Smooth muscle cell (in vitro differentiated cells): ENCODE measurements at regions not wholly inside any gene's neighbourhood (a gene's known extent, or its start where the extent isn't known, plus 50 kb on each side); places are given as distances from the start of the nearest gene placed in this dataset.

Experiments
- DNase-seq: peaks from one replicate; lab custom pipeline; 2025; ENCODE audit not compliant: unreplicated experiment; lab: John Stamatoyannopoulos, UW
- H2AFZ ChIP-seq: fragments of 200-600 bp; sonication (generic); 2 replicates; pipeline ENCODE4 v1.6.0; 2016; ENCODE audit warnings: antibody characterized with exemption, low read depth, mild to moderate bottlenecking
- H3F3A ChIP-seq: fragments of 200-600 bp; sonication (generic); 2 replicates; pipeline ENCODE4 v1.6.0; 2017; ENCODE audit warnings: antibody characterized with exemption, low read depth
- H3K27ac ChIP-seq: fragments of 200-600 bp; sonication (generic); 2 replicates; pipeline ENCODE4 v1.5.1; 2016; ENCODE audit warnings: low read depth, mild to moderate bottlenecking
- H3K27me3 ChIP-seq: fragments of 200-600 bp; sonication (generic); 2 replicates; pipeline ENCODE4 v1.6.1; 2016; ENCODE audit warnings: low read depth, mild to moderate bottlenecking
- H3K36me3 ChIP-seq: fragments of 200-600 bp; sonication (generic); 2 replicates; pipeline ENCODE4 v1.5.1; 2016; ENCODE audit warnings: low read depth
- H3K4me1 ChIP-seq: fragments of 200-600 bp; sonication (generic); 2 replicates; pipeline ENCODE4 v1.5.1; 2016; ENCODE audit warnings: low read depth
- H3K4me2 ChIP-seq: fragments of 200-600 bp; sonication (generic); 2 replicates; pipeline ENCODE4 v1.6.0; 2016; ENCODE audit warnings: mild to moderate bottlenecking
- H3K4me3 ChIP-seq: fragments of 200-600 bp; sonication (generic); 2 replicates; pipeline ENCODE4 v1.5.1; 2016; ENCODE audit warnings: mild to moderate bottlenecking
- H3K79me2 ChIP-seq: fragments of 200-600 bp; sonication (generic); 2 replicates; pipeline ENCODE4 v1.6.0; 2016; ENCODE audit warnings: low read depth, mild to moderate bottlenecking
- H3K9ac ChIP-seq: fragments of 200-600 bp; sonication (generic); 2 replicates; pipeline ENCODE4 v1.6.0; 2016; ENCODE audit warnings: low read depth
- H3K9me3 ChIP-seq: fragments of 200-600 bp; sonication (generic); replicated peaks from 2 replicates; pipeline ENCODE4 v1.5.1; 2016; ENCODE audit warnings: low read depth
- H4K20me1 ChIP-seq: fragments of 200-600 bp; sonication (generic); 2 replicates; pipeline ENCODE4 v1.6.0; 2016; ENCODE audit warnings: low read depth
- WGBS: methylation state at CpG from one replicate; pipeline ENCODE4 v1.1.7; 2016; ENCODE audit warnings: low lambda C conversion rate; 5-methylcytosine and 5-hydroxymethylcytosine counted together
- TF ChIP-seq, protein P1 (sequence below): fragments of 200-600 bp; sonication (generic); IDR thresholded peaks from 2 replicates; pipeline ENCODE4 v1.5.1; 2017; ENCODE audit warnings: borderline replicate concordance, mild to moderate bottlenecking, antibody characterized with exemption; ENCODE audit not compliant: insufficient read depth, poor library complexity, severe bottlenecking

DNA sequence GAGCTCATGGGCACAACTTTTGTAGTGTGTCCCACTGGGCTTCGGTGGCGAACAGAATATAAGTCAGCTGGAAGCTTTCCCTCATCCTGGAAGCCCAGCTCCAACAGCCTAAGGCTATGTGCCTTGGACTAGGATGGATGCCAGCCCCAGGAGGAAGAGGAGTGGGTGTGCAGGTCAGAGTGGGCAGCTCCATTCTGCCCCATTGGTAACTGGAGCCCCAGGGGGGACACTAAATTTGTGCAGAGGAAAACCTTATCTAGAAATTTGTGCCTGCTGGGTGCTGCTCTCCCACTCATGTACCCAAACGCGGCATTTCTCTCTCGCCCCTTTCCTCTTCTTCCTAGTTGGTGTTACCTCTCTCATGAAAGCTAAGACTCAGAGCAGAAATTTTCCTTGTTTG is 253.9 kb upstream of the MAN1A1 start:
- 96% methylated on average over 5 of the region's 5 CpGs for WGBS
- Histone ChIP-seq H3K79me2 (no peaks in the 10 kb centered on the region), H3K9ac (no peak overlapping the region), H3K36me3 (no peaks in the 10 kb centered on the region), H3K4me2 (no peak overlapping the region), H3K9me3 (no peaks in the 10 kb centered on the region), H3K4me3 (no peak overlapping the region), H2AFZ (no peak overlapping the region), H3K27ac (no peak overlapping the region), H4K20me1 (no peaks in the 10 kb centered on the region), H3K4me1 (no peaks in the 10 kb centered on the region), H3K27me3 (no peaks in the 10 kb centered on the region), H3F3A (no peaks in the 10 kb centered on the region)
- DNase-seq: no peak
- TF ChIP-seq, protein P1, sequence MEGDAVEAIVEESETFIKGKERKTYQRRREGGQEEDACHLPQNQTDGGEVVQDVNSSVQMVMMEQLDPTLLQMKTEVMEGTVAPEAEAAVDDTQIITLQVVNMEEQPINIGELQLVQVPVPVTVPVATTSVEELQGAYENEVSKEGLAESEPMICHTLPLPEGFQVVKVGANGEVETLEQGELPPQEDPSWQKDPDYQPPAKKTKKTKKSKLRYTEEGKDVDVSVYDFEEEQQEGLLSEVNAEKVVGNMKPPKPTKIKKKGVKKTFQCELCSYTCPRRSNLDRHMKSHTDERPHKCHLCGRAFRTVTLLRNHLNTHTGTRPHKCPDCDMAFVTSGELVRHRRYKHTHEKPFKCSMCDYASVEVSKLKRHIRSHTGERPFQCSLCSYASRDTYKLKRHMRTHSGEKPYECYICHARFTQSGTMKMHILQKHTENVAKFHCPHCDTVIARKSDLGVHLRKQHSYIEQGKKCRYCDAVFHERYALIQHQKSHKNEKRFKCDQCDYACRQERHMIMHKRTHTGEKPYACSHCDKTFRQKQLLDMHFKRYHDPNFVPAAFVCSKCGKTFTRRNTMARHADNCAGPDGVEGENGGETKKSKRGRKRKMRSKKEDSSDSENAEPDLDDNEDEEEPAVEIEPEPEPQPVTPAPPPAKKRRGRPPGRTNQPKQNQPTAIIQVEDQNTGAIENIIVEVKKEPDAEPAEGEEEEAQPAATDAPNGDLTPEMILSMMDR: no peak

DNA sequence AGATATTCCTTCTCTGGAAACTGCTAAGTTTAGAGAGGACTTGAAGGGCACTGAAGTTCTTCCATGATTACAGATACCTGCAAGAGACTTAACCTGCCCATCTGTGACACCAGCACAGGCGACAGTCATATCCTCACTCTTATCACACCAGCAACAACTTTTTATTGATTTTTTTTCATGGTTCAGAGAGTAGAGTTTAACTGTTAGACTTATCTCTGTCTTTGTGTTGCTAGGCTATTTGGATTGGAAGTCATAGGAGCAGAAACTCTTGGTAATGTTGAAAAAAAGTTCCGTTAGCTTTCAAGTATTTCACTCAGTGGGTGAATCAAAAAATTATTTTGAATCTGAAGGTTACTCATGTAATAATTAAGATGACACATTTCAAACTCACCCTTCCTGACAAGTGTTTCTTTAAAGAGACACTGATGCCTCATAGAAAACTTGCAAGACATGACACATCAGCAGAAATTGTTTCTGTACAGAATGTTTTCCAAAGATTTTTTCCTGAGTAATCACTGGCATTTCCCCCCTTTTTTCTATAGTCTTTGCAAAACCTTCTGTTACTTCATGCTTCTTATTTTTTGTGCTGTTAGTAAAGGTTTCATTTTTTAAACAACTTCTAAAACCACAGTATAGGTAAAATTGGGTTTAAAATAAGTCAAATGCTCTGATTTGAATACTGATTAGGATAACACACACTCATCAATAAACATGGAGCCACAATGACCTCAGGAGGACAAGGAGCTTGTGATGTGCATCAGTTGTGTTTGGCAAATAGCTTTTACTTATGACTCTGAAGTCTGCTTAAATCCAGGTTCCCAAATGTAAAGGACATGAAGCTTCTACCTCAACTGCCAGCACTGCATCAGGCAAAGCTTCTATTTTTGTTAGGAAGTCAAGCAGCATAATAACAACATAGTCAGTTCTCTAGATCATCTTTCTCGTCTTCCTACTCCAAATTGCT is 252.9 kb upstream of the MAN1A1 start:
- no peak overlapping the region for H3K4me3 ChIP-seq
- no peaks in the 10 kb centered on the region for H3F3A ChIP-seq
- H3K4me2 ChIP-seq: no peak overlapping the region
- 90% methylated on average over 3 of the region's 3 CpGs for WGBS
- H3K27me3 ChIP-seq: no peaks in the 10 kb centered on the region
- H3K79me2 ChIP-seq: no peaks in the 10 kb centered on the region
- no peak overlapping the region for H3K27ac ChIP-seq
- H4K20me1 ChIP-seq: no peaks in the 10 kb centered on the region
- TF ChIP-seq, protein P1: no peak
- H3K36me3 ChIP-seq: no peaks in the 10 kb centered on the region
- H2AFZ ChIP-seq: no peak overlapping the region
- no peak overlapping the region for H3K9ac ChIP-seq
- H3K9me3 ChIP-seq: no peaks in the 10 kb centered on the region
- DNase-seq: no peak
- no peaks in the 10 kb centered on the region for H3K4me1 ChIP-seq

DNA sequence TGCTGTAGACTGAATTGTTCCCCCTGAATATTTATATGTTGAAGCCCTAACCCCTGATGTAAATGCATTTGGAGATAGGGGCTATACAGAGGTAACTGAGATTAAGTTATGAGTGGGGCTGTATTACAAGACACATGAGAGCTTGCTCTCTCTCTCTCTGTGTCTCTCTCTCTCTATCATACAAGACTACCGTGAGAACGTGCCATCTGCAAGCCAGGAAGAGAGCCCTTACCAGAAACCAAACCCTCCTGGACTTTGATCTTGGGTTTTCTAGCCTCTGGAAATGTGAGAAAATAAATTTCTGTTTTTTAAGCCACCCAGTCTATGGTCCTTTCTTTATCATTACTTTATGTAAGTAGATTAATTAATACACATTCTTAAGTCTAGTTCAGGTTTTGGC is 249.3 kb upstream of the MAN1A1 start:
- Histone ChIP-seq H3K27me3 (no peaks in the 10 kb centered on the region), H3K36me3 (no peaks in the 10 kb centered on the region), H3K4me3 (no peak overlapping the region), H2AFZ (no peak overlapping the region), H3K79me2 (no peaks in the 10 kb centered on the region), H3K4me2 (no peak overlapping the region), H3F3A (no peaks in the 10 kb centered on the region), H3K4me1 (no peaks in the 10 kb centered on the region), H4K20me1 (no peaks in the 10 kb centered on the region), H3K9me3 (no peaks in the 10 kb centered on the region), H3K27ac (no peak overlapping the region), H3K9ac (no peak overlapping the region)
- TF ChIP-seq, protein P1: no peak
- no peak for DNase-seq
- 95% methylated on average over 2 of the region's 2 CpGs for WGBS

DNA sequence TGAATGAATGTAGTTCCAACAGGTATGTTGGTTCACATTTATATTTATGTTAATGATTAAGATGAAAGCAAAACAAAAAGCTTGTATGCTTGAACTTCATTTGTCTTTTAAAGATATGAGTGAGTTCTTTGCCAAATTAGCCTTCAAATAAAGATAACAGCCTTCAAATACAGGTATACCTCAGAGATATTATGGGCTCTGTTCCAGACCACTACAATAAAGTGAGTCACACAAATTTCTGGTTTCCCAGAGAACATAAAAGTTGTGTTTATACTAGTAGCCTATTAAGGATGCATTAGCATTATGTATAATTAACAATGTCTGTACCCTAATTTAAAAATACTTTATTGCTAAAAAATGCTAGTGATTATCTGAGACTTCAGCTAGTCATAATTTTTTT is 245.3 kb upstream of the MAN1A1 start:
- DNase-seq: no peak
- Histone ChIP-seq H3K4me1 (no peaks in the 10 kb centered on the region), H3K9me3 (no peaks in the 10 kb centered on the region), H3K36me3 (no peaks in the 10 kb centered on the region), H3F3A (no peaks in the 10 kb centered on the region), H2AFZ (no peak overlapping the region), H4K20me1 (no peaks in the 10 kb centered on the region), H3K27ac (no peak overlapping the region), H3K27me3 (no peaks in the 10 kb centered on the region), H3K9ac (no peak overlapping the region), H3K4me2 (no peak overlapping the region), H3K79me2 (no peaks in the 10 kb centered on the region), H3K4me3 (no peak overlapping the region)
- TF ChIP-seq, protein P1: no peak
